ENCODE measurements at regions not wholly inside any gene's neighbourhood (a gene's known extent, or its start where the extent isn't known, plus 50 kb on each side); places are given as distances from the start of the nearest gene placed in this dataset.

GRCh38 chrX:128769495-128769894 is 717.3 kb upstream of the ACTRT1 start:
- Histone ChIP-seq H3K9ac (ENCODE audit: low read length) (no peak overlapping the region), H3K79me2 (ENCODE audit: control insufficient read depth, insufficient read depth, low read length) (no peaks in the 10 kb centered on the region), H3K27ac (ENCODE audit: low read length in 2 of 2) (no peak overlapping the region), H4K20me1 (ENCODE audit: control insufficient read depth, insufficient read depth, low read length, poor library complexity, severe bottlenecking) (no peaks in the 10 kb centered on the region), H3K36me3 (replicated peaks in 1 of 2; ENCODE audit: control extremely low read depth in 1 of 2, control insufficient read depth in 1 of 2, extremely low read depth in 1 of 2, insufficient read depth in 2 of 2, low read length in 1 of 2) (no peaks in the 10 kb centered on the region), H2AFZ (ENCODE audit: insufficient read depth, low read depth, low read length, poor library complexity, severe bottlenecking) (no peak overlapping the region), H3K4me2 (replicated peaks; ENCODE audit: low read depth, low read length, poor library complexity, severe bottlenecking) (no peak overlapping the region), H3K4me3 (ENCODE audit: control extremely low read depth in 1 of 5, extremely low read depth in 1 of 5, insufficient read depth in 1 of 5, low read depth in 2 of 5, low read length in 4 of 5) (no peak overlapping the region), H3K9me3 (ENCODE audit: control extremely low read depth in 1 of 3, control insufficient read depth in 2 of 3, insufficient read depth in 1 of 3, low read length in 2 of 3) (no peaks in the 10 kb centered on the region), H3K4me1 (ENCODE audit: control insufficient read depth in 2 of 2, insufficient read depth in 2 of 2, low read length in 2 of 2) (no peaks in the 10 kb centered on the region), H3K27me3 (replicated peaks in 1 of 4; ENCODE audit: control extremely low read depth in 1 of 4, control insufficient read depth in 3 of 4, insufficient read depth in 4 of 4, low read length in 3 of 4) (no peaks in the 10 kb centered on the region)
- ChIA-PET POLR2A (no interaction called here), CTCF (interaction anchor here (0.7 kb wide), 1 partner anchor 15 kb away, joined by 4 read pairs; no protein-coding TSS in a partner anchor)
- Mint-ChIP-seq H3K9me3 (ENCODE audit: insufficient read depth) (no peaks in the 10 kb centered on the region), H3K4me1 (no peaks in the 10 kb centered on the region), H3K4me3 (no peak overlapping the region), H3K27me3 (no peaks in the 10 kb centered on the region), H3K27ac (no peak overlapping the region)
- no peak for DNase-seq
- TF ChIP-seq CTCF (IDR thresholded peaks at IDR 0.05) (no peak), EZH2 (IDR thresholded peaks at IDR 0.05; ENCODE audit: borderline replicate concordance, insufficient read depth, low read depth, low read length, poor library complexity, severe bottlenecking) (no peak)
- no peak for ATAC-seq (ENCODE audit: low read depth)
- intact Hi-C loops (cut with micrococcal nuclease): no loop called here
- WGBS (ENCODE audit: insufficient coverage): no CpG with 5 or more reads among the region's 2 CpGs

- TF ChIP-seq EZH2 (IDR thresholded peaks at IDR 0.05; ENCODE audit: borderline replicate concordance, insufficient read depth, low read depth, low read length, poor library complexity, severe bottlenecking) (no peak), CTCF (IDR thresholded peaks at IDR 0.05) (no peak)
- CTCF ChIA-PET: no interaction called here
Observed at GRCh38 chrX:128759745-128760144, 707.5 kb upstream of the ACTRT1 start.

More at GRCh38 chrX:128759745-128760144, 707.5 kb upstream of the ACTRT1 start:
- Histone ChIP-seq H3K27ac (ENCODE audit: low read length in 2 of 2) (no peak overlapping the region), H3K9ac (ENCODE audit: low read length) (no peak overlapping the region), H4K20me1 (ENCODE audit: control insufficient read depth, insufficient read depth, low read length, poor library complexity, severe bottlenecking) (no peaks in the 10 kb centered on the region), H3K36me3 (replicated peaks in 1 of 2; ENCODE audit: control extremely low read depth in 1 of 2, control insufficient read depth in 1 of 2, extremely low read depth in 1 of 2, insufficient read depth in 2 of 2, low read length in 1 of 2) (no peaks in the 10 kb centered on the region), H3K4me3 (ENCODE audit: control extremely low read depth in 1 of 5, extremely low read depth in 1 of 5, insufficient read depth in 1 of 5, low read depth in 2 of 5, low read length in 4 of 5) (no peak overlapping the region), H3K4me1 (ENCODE audit: control insufficient read depth in 2 of 2, insufficient read depth in 2 of 2, low read length in 2 of 2) (no peaks in the 10 kb centered on the region), H3K9me3 (ENCODE audit: control extremely low read depth in 1 of 3, control insufficient read depth in 2 of 3, insufficient read depth in 1 of 3, low read length in 2 of 3) (no peaks in the 10 kb centered on the region), H2AFZ (ENCODE audit: insufficient read depth, low read depth, low read length, poor library complexity, severe bottlenecking) (no peak overlapping the region), H3K4me2 (replicated peaks; ENCODE audit: low read depth, low read length, poor library complexity, severe bottlenecking) (no peak overlapping the region), H3K79me2 (ENCODE audit: control insufficient read depth, insufficient read depth, low read length) (no peaks in the 10 kb centered on the region), H3K27me3 (replicated peaks in 1 of 4; ENCODE audit: control extremely low read depth in 1 of 4, control insufficient read depth in 3 of 4, insufficient read depth in 4 of 4, low read length in 3 of 4) (no peaks in the 10 kb centered on the region)
- POLR2A ChIA-PET: no interaction called here
- H3K4me1 Mint-ChIP-seq: no peaks in the 10 kb centered on the region
- DNase-seq: no peak
- no peak for ATAC-seq (ENCODE audit: low read depth)
- H3K9me3 Mint-ChIP-seq (ENCODE audit: insufficient read depth): no peaks in the 10 kb centered on the region
- intact Hi-C loops (cut with micrococcal nuclease): no loop called here
- no peaks in the 10 kb centered on the region for H3K27me3 Mint-ChIP-seq
- no peak overlapping the region for H3K27ac Mint-ChIP-seq
- 100% methylated on average over 1 of the region's 3 CpGs for WGBS (ENCODE audit: insufficient coverage)
- no peak overlapping the region for H3K4me3 Mint-ChIP-seq
